ENCODE measurements at regions not wholly inside any gene's neighbourhood (a gene's known extent, or its start where the extent isn't known, plus 50 kb on each side); places are given as distances from the start of the nearest gene placed in this dataset.
"Not testable (repeated sequence)": the region's sequence is repeated elsewhere in the genome, so short reads cannot be mapped to it uniquely, and the experiment has no call there.

DNA sequence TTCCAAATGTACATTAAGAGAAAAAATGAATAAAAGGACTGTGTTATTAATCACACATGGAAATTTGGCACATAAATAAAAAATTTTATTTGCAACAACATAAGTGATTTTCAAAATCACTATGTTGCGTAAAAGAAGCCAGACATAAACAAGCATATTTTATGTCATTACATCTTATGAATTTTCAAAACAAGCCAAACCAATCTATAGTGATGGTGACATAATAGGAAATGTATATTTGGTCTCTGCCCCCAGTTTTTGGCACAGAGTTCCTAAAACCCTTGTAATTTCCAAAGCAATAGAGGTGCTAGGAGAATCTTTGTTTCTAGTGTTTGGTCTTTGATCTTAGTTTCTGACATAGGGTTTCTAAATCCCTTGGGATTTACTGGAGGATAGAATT lies 543.3 kb downstream of the ZBBX start:
- Histone ChIP-seq H3K4me3 (no peak overlapping the region), H3K27me3 (no peaks in the 10 kb centered on the region), H3K27ac (no peak overlapping the region), H3K4me1 (no peaks in the 10 kb centered on the region), H3K9me3 (no peaks in the 10 kb centered on the region), H3K36me3 (no peaks in the 10 kb centered on the region)
- in situ Hi-C loops (cut with MboI; ENCODE audit: low sequenced_read_pairs in 4 of 4), result no loop called here
- ATAC-seq (no peak), DNase-seq (no peak)
- intact Hi-C loops (cut with DNase I; ENCODE audit: low total_unique reads), result loop anchor here (5.0 kb wide), 1 partner anchor 515 kb away; no protein-coding TSS in a partner anchor
- TF ChIP-seq, protein P1, sequence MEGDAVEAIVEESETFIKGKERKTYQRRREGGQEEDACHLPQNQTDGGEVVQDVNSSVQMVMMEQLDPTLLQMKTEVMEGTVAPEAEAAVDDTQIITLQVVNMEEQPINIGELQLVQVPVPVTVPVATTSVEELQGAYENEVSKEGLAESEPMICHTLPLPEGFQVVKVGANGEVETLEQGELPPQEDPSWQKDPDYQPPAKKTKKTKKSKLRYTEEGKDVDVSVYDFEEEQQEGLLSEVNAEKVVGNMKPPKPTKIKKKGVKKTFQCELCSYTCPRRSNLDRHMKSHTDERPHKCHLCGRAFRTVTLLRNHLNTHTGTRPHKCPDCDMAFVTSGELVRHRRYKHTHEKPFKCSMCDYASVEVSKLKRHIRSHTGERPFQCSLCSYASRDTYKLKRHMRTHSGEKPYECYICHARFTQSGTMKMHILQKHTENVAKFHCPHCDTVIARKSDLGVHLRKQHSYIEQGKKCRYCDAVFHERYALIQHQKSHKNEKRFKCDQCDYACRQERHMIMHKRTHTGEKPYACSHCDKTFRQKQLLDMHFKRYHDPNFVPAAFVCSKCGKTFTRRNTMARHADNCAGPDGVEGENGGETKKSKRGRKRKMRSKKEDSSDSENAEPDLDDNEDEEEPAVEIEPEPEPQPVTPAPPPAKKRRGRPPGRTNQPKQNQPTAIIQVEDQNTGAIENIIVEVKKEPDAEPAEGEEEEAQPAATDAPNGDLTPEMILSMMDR (IDR thresholded peaks at IDR 0.05 in 4 of 5, conservative IDR thresholded peaks at IDR 0.05 in 1 of 5), result no peak
- no peak for TF ChIP-seq POLR2A (IDR thresholded peaks at IDR 0.05)

DNA sequence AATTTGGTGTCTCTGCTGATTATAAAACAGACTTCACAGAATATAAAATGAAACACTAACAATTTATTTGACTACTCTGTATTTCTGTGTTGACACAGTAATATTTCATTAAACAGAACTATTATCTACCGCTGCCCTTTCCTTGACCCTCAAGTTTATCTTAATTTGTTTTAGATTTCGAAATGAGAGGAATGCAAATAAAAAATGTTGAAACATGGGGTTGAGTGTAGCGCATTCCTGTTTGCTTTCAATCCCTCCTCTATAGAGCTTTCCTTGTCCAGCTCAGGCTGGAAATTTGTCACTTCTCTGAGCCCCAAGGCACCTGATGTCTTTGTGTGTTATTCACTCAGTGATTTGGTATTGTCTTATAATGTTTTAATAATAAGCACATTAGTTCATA lies 550.2 kb downstream of the ZBBX start:
- TF ChIP-seq POLR2A (IDR thresholded peaks at IDR 0.05), result no peak
- TF ChIP-seq, protein P1 (IDR thresholded peaks at IDR 0.05 in 4 of 5, conservative IDR thresholded peaks at IDR 0.05 in 1 of 5), result no peak
- no peaks in the 10 kb centered on the region for H3K36me3 ChIP-seq
- no peaks in the 10 kb centered on the region for H3K4me1 ChIP-seq
- DNase-seq (no peak), ATAC-seq (no peak)
- intact Hi-C loops (cut with DNase I; ENCODE audit: low total_unique reads), result no loop called here
- in situ Hi-C loops (cut with MboI; ENCODE audit: low sequenced_read_pairs in 4 of 4), result no loop called here
- H3K9me3 ChIP-seq, result no peaks in the 10 kb centered on the region
- no peak overlapping the region for H3K27ac ChIP-seq
- H3K27me3 ChIP-seq, result no peaks in the 10 kb centered on the region
- H3K4me3 ChIP-seq, result no peak overlapping the region

DNA sequence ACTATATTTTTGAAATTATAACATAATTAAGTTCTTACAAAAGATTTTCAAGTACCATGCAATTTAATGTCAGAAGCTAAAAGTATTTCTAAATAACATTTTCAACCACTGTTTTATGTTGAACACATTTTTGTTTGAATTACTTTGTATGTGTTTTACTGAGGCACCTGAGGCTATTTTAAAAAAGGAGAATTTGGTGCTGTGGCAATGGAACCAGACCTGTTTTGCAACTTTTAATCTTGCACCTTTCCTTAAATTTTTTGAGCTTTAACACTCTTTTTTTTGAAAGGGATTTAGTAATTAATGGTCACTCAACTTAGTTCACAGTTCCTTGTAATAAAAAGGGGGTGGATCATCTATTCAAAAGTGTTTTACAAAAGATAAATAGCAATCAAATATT lies 561.6 kb downstream of the ZBBX start:
- no peak overlapping the region for H3K27ac ChIP-seq
- H3K4me1 ChIP-seq, result no peaks in the 10 kb centered on the region
- intact Hi-C loops (cut with DNase I; ENCODE audit: low total_unique reads), result no loop called here
- H3K36me3 ChIP-seq, result no peaks in the 10 kb centered on the region
- TF ChIP-seq, protein P1 (IDR thresholded peaks at IDR 0.05 in 4 of 5, conservative IDR thresholded peaks at IDR 0.05 in 1 of 5), result no peak
- no peak for TF ChIP-seq POLR2A (IDR thresholded peaks at IDR 0.05)
- H3K9me3 ChIP-seq, result no peaks in the 10 kb centered on the region
- H3K4me3 ChIP-seq, result no peak overlapping the region
- H3K27me3 ChIP-seq, result no peaks in the 10 kb centered on the region
- no peak for DNase-seq
- ATAC-seq, result no peak
- in situ Hi-C loops (cut with MboI; ENCODE audit: low sequenced_read_pairs in 4 of 4), result no loop called here

DNA sequence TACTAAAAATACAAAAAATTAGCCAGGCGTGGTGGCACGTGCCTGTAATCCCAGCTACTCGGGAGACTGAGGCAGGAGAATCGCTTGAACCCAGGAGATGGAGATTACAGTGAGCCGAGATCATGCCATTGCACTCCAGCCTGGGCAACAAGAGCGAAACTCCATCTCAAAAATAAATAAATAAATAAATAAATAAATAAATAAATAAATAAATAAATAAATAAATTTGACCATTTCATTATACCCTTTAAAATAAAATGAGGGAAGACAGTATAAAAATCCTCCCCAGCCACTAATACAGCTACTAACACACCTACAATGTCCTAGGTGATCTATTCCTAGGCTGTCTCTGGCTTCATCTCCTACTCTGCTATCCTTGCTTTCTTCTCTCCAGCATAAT lies 562.8 kb downstream of the ZBBX start:
- not testable (repeated sequence) for ATAC-seq

DNA sequence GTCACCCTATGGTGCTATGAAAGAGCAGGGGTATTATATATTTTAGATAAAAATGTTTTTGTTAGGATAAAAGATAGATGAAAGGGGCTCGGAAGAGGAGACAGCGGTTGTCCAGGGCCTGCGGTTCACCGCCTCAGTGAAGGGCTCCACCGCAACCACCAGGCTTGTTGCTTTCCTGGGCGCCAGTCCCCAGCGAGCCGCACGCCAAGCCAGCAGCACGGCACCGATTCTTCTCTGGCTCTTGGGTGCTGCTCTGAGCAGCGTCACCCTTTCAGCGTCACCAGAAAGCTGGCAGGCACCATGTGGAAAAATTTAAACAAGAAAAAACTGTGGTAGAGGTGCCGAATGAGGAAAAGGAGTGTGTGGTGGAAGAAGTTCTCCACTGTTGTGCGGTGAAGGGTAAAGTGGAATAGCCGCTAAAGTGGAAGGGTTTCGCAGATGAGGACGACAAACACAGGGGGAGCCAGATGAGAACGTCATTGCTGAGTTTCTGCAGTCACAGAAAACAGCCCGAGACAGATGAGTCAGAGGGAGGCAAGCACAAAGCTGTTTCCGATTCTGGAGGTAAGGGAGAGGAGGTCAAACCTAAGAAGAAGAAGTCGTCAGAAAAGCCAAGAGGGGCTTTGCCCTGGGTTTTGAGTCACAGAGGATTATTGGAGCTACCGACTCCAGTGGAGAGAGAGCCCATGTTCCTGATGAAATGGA lies 569.2 kb downstream of the ZBBX start:
- H3K27ac ChIP-seq, result no peak overlapping the region
- H3K27me3 ChIP-seq, result no peaks in the 10 kb centered on the region
- ATAC-seq (no peak), DNase-seq (no peak)
- no peaks in the 10 kb centered on the region for H3K36me3 ChIP-seq
- H3K9me3 ChIP-seq, result no peaks in the 10 kb centered on the region
- H3K4me3 ChIP-seq, result no peak overlapping the region
- in situ Hi-C loops (cut with MboI; ENCODE audit: low sequenced_read_pairs in 4 of 4) (no loop called here), intact Hi-C loops (cut with DNase I; ENCODE audit: low total_unique reads) (no loop called here)
- TF ChIP-seq, protein P1 (IDR thresholded peaks at IDR 0.05 in 4 of 5, conservative IDR thresholded peaks at IDR 0.05 in 1 of 5), result no peak
- TF ChIP-seq POLR2A (IDR thresholded peaks at IDR 0.05), result no peak
- H3K4me1 ChIP-seq, result no peaks in the 10 kb centered on the region

More for the DNA sequence above, 562.8 kb downstream of the ZBBX start:
- H3K9me3 ChIP-seq; H3K27ac ChIP-seq; intact Hi-C loops (cut with DNase I; ENCODE audit: low total_unique reads); in situ Hi-C loops (cut with MboI; ENCODE audit: low sequenced_read_pairs in 4 of 4); H3K36me3 ChIP-seq; DNase-seq; H3K4me3 ChIP-seq; H3K27me3 ChIP-seq; H3K4me1 ChIP-seq: not testable (repeated sequence)

Data from gastrocnemius medialis (tissue), 4 donors.